ENCODE measurements at regions not wholly inside any gene's neighbourhood (a gene's known extent, or its start where the extent isn't known, plus 50 kb on each side); places are given as distances from the start of the nearest gene placed in this dataset.

GRCh38 chr2:64906853-64907536, 82.2 kb upstream of the SLC1A4 start (continued):
- no peak for TF ChIP-seq ZSCAN5A (tag by site-specific recombination; IDR thresholded peaks at IDR 0.05)
- no peak for TF ChIP-seq ZNF133 (tag by site-specific recombination; IDR thresholded peaks at IDR 0.05)
- TF ChIP-seq ZNF404 (tag by site-specific recombination; IDR thresholded peaks at IDR 0.05), result no peak
- TF ChIP-seq, protein P1, sequence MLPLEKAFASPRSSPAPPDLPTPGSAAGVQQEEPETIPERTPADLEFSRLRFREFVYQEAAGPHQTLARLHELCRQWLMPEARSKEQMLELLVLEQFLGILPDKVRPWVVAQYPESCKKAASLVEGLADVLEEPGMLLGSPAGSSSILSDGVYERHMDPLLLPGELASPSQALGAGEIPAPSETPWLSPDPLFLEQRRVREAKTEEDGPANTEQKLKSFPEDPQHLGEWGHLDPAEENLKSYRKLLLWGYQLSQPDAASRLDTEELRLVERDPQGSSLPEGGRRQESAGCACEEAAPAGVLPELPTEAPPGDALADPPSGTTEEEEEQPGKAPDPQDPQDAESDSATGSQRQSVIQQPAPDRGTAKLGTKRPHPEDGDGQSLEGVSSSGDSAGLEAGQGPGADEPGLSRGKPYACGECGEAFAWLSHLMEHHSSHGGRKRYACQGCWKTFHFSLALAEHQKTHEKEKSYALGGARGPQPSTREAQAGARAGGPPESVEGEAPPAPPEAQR (tag by site-specific recombination; IDR thresholded peaks at IDR 0.05), result no peak
- no peak for TF ChIP-seq ZNF530 (tag by site-specific recombination; IDR thresholded peaks at IDR 0.05; ENCODE audit: low read depth)

- Histone ChIP-seq H3K9me3 (ENCODE audit: control insufficient read depth, insufficient read depth, low read depth, low read length) (no peaks in the 10 kb centered on the region), H3K4me1 (ENCODE audit: control insufficient read depth, insufficient read depth, low read length) (no peaks in the 10 kb centered on the region; the same call in 1 of the 2 replicates), H3K36me3 (ENCODE audit: control insufficient read depth in 2 of 2, insufficient read depth in 1 of 2, low read length in 2 of 2) (no peaks in the 10 kb centered on the region), H3K27ac (ENCODE audit: extremely low read depth, low read depth, low read length) (no peak overlapping the region), H3K4me3 (ENCODE audit: low read depth, low read length) (no peak overlapping the region)
- TF ChIP-seq ZBTB26 (tag by site-specific recombination; optimal IDR thresholded peaks at IDR 0.05) (no peak), ZNF112 (tag by site-specific recombination; IDR thresholded peaks at IDR 0.05) (no peak), OSR2 (tag by site-specific recombination; IDR thresholded peaks at IDR 0.05) (no peak), ZNF623 (tag by site-specific recombination; IDR thresholded peaks at IDR 0.05) (no peak)
- ChIA-PET POLR2A (no interaction called here), CTCF (interaction anchor here (1.1 to 2.0 kb wide), 2 partner anchors 10 to 42 kb away, joined by 4 to 6 read pairs; no protein-coding TSS in a partner anchor)
Measured at GRCh38 chr2:64908406-64908805, 80.8 kb upstream of the SLC1A4 start.

DNA sequence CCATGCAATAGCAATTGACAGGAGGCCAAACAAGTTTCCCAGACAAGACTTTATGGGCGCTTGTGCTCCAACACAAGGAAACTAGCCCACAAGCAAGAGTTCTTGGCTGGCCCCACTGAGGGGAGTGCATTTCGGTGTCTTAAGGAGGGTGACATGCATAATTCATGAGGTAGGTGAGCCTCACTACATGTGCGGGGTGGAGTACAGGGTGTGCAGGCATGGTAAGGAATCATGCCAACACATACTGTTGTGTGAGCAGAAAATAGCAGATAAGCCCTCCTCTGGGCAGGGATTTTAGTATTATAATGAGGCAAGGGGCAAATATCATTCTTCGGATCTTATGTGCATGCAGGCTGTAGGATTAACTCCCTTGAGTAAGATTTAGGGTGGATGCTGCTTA, 78.7 kb upstream of the SLC1A4 start:
- POLR2A ChIA-PET, result no interaction called here
- H3K9me3 ChIP-seq (ENCODE audit: control insufficient read depth, insufficient read depth, low read depth, low read length), result no peaks in the 10 kb centered on the region
- TF ChIP-seq TRIM28 (IDR thresholded peaks at IDR 0.05; ENCODE audit: borderline replicate concordance, low read length), result no peak
- no peak for TF ChIP-seq ZNF48 (tag by site-specific recombination; IDR thresholded peaks at IDR 0.05)
- TF ChIP-seq, protein P2, sequence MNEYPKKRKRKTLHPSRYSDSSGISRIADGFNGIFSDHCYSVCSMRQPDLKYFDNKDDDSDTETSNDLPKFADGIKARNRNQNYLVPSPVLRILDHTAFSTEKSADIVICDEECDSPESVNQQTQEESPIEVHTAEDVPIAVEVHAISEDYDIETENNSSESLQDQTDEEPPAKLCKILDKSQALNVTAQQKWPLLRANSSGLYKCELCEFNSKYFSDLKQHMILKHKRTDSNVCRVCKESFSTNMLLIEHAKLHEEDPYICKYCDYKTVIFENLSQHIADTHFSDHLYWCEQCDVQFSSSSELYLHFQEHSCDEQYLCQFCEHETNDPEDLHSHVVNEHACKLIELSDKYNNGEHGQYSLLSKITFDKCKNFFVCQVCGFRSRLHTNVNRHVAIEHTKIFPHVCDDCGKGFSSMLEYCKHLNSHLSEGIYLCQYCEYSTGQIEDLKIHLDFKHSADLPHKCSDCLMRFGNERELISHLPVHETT (tag by site-specific recombination; IDR thresholded peaks at IDR 0.05), result no peak
- no peak for TF ChIP-seq REPIN1 (tag by site-specific recombination; IDR thresholded peaks at IDR 0.05; ENCODE audit: low read depth)
- TF ChIP-seq ZNF785 (tag by site-specific recombination; IDR thresholded peaks at IDR 0.05), result no peak
- no peak for TF ChIP-seq ZNF514 (tag by site-specific recombination; IDR thresholded peaks at IDR 0.05)
- TF ChIP-seq ZNF555 (tag by site-specific recombination; conservative IDR thresholded peaks at IDR 0.05), result no peak
- no peak for TF ChIP-seq ZNF549 (tag by site-specific recombination; IDR thresholded peaks at IDR 0.05)
- no peak for TF ChIP-seq ZNF2 (tag by site-specific recombination; IDR thresholded peaks at IDR 0.05)
- TF ChIP-seq ZNF112 (tag by site-specific recombination; IDR thresholded peaks at IDR 0.05), result no peak
- no peak for TF ChIP-seq ZNF274 (IDR thresholded peaks at IDR 0.05; ENCODE audit: low read length)
- no peak for TF ChIP-seq ZNF274 (tag by site-specific recombination; IDR thresholded peaks at IDR 0.05; ENCODE audit: borderline replicate concordance)
- no peak for TF ChIP-seq ZNF354C (tag by site-specific recombination; IDR thresholded peaks at IDR 0.05; ENCODE audit: borderline replicate concordance, low read depth)
- TF ChIP-seq ZNF544 (tag by site-specific recombination; IDR thresholded peaks at IDR 0.05), result no peak
- TF ChIP-seq ZNF132 (tag by site-specific recombination; IDR thresholded peaks at IDR 0.05; ENCODE audit: borderline replicate concordance), result no peak
- TF ChIP-seq ZFP41 (tag by site-specific recombination; IDR thresholded peaks at IDR 0.05; ENCODE audit: borderline replicate concordance), result no peak
- TF ChIP-seq, protein P3, sequence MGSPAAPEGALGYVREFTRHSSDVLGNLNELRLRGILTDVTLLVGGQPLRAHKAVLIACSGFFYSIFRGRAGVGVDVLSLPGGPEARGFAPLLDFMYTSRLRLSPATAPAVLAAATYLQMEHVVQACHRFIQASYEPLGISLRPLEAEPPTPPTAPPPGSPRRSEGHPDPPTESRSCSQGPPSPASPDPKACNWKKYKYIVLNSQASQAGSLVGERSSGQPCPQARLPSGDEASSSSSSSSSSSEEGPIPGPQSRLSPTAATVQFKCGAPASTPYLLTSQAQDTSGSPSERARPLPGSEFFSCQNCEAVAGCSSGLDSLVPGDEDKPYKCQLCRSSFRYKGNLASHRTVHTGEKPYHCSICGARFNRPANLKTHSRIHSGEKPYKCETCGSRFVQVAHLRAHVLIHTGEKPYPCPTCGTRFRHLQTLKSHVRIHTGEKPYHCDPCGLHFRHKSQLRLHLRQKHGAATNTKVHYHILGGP (tag by site-specific recombination; IDR thresholded peaks at IDR 0.05), result no peak
- TF ChIP-seq ZBTB20 (tag by site-specific recombination; IDR thresholded peaks at IDR 0.05), result no peak
- no peak for TF ChIP-seq ZNF664 (tag by site-specific recombination; IDR thresholded peaks at IDR 0.05)
- TF ChIP-seq ZNF174 (tag by site-specific recombination; IDR thresholded peaks at IDR 0.05), result no peak

More for the DNA sequence above, 78.7 kb upstream of the SLC1A4 start:
- CTCF ChIA-PET, result interaction anchor here (0.6 kb wide), 1 partner anchor 275 kb away, joined by 3 read pairs; no protein-coding TSS in a partner anchor
- no peak overlapping the region for H3K4me3 ChIP-seq (ENCODE audit: low read depth, low read length)
- H3K27ac ChIP-seq (ENCODE audit: extremely low read depth, low read depth, low read length), result no peak overlapping the region
- no peaks in the 10 kb centered on the region for H3K36me3 ChIP-seq (ENCODE audit: control insufficient read depth in 2 of 2, insufficient read depth in 1 of 2, low read length in 2 of 2)
- no peaks in the 10 kb centered on the region; the same call in 1 of the 2 replicates for H3K4me1 ChIP-seq (ENCODE audit: control insufficient read depth, insufficient read depth, low read length)

All from HEK293 (cell line).